Lung microvascular endothelial cell (primary cell): ENCODE measurements at regions not wholly inside any gene's neighbourhood (a gene's known extent, or its start where the extent isn't known, plus 50 kb on each side); places are given as distances from the start of the nearest gene placed in this dataset.

ENCODE experiments used
- DNase-seq, 2 donors: peaks; one replicate each; pipeline versions ENCODE4 v3.0.0 to v3.0.0-alpha.2; 2010; ENCODE audit warnings: low read depth in 2 of 2

- no peak for DNase-seq
These were observed 133.2 kb upstream of the ARHGAP5 start for GRCh38 chr14:31943861-31944255.

- DNase-seq, result no peak
These were observed 132.6 kb upstream of the ARHGAP5 start for GRCh38 chr14:31944256-31945073.

GRCh38 chr14:31945074-31945613 lies 132.0 kb upstream of the ARHGAP5 start:
- no peak for DNase-seq

GRCh38 chr14:31945701-31946100 lies 131.4 kb upstream of the ARHGAP5 start:
- no peak for DNase-seq

DNA sequence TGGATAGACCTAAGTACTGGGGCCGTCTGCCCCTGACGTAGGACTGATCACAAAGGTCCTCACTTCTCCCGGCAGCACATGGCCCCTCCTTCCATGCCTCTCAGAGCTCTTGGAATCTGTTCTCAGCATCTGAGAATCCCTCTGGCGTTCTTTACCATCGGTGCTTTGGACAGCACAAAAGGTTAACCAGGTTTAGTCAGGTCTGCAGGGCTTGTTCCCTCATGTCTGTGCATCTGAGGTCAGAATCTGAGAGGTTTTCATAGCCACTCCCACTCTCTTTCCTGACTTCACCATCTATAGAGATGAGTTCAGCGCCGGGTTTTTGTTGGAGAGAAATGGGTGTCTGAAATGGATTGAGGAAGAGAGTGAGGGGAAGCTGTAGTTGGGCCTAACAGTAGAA lies 130.0 kb upstream of the ARHGAP5 start:
- no peak for DNase-seq

GRCh38 chr14:31947680-31948595 lies 129.2 kb upstream of the ARHGAP5 start:
- DNase-seq, result no peak

- DNase-seq, result no peak
These were observed 127.4 kb upstream of the ARHGAP5 start for GRCh38 chr14:31949709-31950108.

DNA sequence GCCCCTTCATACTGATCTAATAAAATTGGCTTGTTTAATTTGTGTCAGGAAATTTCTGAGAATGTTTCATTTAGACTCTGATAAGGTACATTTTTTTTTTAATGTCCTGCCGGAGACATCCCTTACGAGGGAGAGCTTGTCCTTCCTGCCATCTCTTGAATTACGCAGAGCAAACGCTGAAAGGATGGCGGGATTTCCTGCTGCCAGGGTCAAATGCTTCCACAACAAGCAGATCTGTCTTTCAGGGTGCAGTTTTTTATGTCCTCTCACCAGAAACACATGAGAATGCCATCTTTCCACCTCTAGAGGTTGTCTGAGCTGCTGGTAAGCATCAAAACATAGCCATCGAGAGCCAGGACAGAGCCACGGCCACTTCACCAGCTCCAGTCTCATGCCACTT lies 126.8 kb upstream of the ARHGAP5 start:
- peak in 1 of 2 donors; percentile 9 for DNase-seq

GRCh38 chr14:31950764-31951637 lies 126.1 kb upstream of the ARHGAP5 start:
- DNase-seq, result peak; percentile 33 to 45

DNA sequence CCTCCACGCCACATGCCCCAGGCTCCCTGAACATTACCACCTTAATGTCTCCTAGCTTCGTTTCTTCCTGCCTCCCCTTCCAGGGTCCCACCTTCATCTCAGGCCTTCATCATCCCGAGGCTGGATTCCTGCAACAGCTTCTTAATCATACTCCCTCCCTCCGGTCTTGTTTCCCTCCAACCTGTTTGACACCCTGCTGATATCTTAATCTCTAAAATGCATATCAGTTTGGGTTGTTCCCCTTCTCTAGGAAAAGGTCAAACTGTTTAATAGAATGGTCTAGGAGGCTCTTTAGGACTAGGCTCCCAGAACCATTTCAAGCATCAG lies 125.5 kb upstream of the ARHGAP5 start:
- no peak for DNase-seq

GRCh38 chr14:31952573-31952972 lies 124.5 kb upstream of the ARHGAP5 start:
- no peak for DNase-seq

DNA sequence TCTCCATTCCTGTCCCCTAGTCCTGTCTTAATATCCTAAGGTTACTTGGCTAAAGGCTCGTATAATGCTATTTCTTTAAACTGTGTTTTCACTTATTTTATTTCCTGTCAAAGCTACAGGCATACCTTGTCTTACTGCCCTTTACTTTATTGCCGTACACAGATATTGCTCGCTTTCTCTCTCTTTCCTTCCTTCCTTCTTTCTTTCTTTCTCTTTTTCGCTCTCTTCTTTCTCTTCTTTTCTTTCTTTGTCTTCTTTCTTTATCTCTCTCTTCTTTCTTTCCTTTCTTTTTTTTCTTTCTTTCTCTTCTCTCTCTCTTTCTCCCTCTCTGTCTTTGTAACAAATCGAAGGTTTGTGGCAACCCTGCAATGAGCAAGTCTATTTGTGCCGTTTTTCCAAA lies 123.9 kb upstream of the ARHGAP5 start:
- no peak for DNase-seq

DNA sequence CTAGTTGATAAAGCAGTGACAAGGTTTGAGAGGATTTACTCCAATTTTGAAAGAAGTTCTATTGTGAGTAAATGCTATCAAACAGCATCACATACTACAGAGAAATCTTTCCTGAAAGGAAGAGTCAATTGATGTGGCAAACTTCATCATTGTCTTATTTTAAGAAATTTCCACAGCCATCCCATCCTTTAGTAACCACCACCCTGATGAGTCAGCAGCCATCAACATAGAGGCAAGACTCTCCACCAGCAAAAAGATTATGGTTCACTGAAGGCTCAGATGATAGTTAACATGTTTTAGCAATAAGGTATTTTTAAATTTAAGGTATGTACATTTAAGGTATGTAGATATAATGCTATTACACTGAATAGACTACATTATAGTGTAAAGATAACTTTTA lies 122.1 kb upstream of the ARHGAP5 start:
- DNase-seq, result no peak

GRCh38 chr14:31955936-31956579 lies 121.0 kb upstream of the ARHGAP5 start:
- DNase-seq, result no peak

GRCh38 chr14:31957565-31957964 lies 119.5 kb upstream of the ARHGAP5 start:
- DNase-seq, result no peak

GRCh38 chr14:31960039-31960438 lies 117.1 kb upstream of the ARHGAP5 start:
- no peak for DNase-seq

DNA sequence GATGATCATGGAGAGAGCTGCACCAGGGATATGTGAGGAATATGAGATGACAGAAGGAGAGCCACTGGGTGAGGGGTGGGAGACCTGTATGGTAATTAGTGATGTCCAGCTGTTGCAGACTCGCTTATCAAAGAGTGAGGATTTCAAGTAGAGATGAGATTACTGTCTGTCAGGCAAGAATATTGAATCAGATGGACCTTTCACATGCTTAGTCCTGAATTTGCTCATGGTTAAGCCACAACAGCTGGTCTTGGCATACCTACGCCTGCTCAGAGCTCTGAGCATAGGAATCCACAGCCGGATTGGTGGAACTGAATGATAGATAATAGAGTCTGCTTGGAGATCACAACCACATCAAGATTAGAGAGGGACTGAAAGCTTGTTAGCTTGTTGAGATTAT lies 115.2 kb upstream of the ARHGAP5 start:
- DNase-seq, result no peak

- DNase-seq, result no peak
These were observed 114.2 kb upstream of the ARHGAP5 start for GRCh38 chr14:31962920-31963319.

DNA sequence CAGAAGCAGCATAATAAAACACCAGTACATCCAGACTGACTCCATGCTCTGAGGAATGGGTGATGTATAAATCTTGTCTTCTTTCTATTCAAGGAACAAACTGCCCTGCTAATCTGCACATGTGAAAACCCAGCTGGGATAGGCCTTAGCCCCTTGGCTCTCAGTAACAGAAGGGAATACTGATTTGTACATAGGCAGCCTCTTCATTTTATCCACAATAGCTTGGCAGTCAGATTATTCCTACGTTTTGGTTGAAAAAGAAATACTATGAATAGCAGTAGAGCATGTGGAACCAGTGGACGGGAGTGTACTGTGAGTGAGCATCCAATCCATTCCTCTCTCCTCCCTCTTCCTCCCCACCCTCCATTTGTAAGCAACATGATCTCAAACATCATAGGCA lies 113.5 kb upstream of the ARHGAP5 start:
- no peak for DNase-seq

- DNase-seq, result no peak
These were observed 112.6 kb upstream of the ARHGAP5 start for GRCh38 chr14:31964490-31964889.
